AG09309 (cell line): ENCODE measurements at regions not wholly inside any gene's neighbourhood (a gene's known extent, or its start where the extent isn't known, plus 50 kb on each side); places are given as distances from the start of the nearest gene placed in this dataset.

Experiments used
- DNase-seq: peaks from one replicate; pipeline ENCODE4 v3.0.0-alpha.2; 2010; ENCODE audit warnings: low read depth
- H3K4me3 ChIP-seq: 2 replicates; pipeline ENCODE4 v1.5.1; 2011; ENCODE audit warnings: mild to moderate bottlenecking, low read depth, low read length, moderate library complexity; ENCODE audit not compliant: control insufficient read depth
- TF ChIP-seq, protein P1 (sequence below): IDR thresholded peaks from 2 replicates; pipeline ENCODE4 v1.5.1; 2011; ENCODE audit warnings: mild to moderate bottlenecking, low read depth, low read length, inconsistent platforms; ENCODE audit not compliant: insufficient read depth, control insufficient read depth; ENCODE audit errors: missing control alignments

DNA sequence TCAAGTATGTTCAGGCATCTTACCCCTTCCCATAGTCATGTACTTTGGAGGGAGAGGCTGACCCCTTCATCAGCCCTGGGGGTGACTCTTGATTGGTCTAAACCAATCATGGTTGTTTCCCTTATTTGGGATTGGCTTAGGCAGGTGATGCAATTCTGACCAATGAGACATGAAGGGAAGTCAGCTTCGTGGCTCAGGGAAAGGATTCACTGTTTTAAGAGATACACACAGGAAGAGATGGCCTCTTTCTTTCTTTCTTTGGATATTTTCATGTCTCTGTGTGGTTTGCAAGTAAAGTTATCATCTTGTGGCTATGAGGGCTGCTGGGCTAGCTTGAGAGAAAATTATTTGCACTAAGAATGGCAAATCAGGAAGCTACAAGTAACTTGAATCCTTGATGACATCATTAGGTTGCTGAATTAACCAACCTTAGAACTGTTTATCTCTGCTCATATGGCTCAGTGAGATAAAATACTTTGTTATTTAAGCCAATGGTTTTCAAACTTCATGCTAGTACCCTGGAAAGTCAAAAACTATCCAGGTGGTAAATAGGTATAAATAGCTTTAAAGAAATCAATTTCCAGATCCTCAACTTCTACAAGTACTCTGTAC, 144.2 kb upstream of the CENPW start:
- H3K4me3 ChIP-seq, result no peak overlapping the region
- TF ChIP-seq, protein P1, sequence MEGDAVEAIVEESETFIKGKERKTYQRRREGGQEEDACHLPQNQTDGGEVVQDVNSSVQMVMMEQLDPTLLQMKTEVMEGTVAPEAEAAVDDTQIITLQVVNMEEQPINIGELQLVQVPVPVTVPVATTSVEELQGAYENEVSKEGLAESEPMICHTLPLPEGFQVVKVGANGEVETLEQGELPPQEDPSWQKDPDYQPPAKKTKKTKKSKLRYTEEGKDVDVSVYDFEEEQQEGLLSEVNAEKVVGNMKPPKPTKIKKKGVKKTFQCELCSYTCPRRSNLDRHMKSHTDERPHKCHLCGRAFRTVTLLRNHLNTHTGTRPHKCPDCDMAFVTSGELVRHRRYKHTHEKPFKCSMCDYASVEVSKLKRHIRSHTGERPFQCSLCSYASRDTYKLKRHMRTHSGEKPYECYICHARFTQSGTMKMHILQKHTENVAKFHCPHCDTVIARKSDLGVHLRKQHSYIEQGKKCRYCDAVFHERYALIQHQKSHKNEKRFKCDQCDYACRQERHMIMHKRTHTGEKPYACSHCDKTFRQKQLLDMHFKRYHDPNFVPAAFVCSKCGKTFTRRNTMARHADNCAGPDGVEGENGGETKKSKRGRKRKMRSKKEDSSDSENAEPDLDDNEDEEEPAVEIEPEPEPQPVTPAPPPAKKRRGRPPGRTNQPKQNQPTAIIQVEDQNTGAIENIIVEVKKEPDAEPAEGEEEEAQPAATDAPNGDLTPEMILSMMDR, result no peak
- no peak for DNase-seq

DNA sequence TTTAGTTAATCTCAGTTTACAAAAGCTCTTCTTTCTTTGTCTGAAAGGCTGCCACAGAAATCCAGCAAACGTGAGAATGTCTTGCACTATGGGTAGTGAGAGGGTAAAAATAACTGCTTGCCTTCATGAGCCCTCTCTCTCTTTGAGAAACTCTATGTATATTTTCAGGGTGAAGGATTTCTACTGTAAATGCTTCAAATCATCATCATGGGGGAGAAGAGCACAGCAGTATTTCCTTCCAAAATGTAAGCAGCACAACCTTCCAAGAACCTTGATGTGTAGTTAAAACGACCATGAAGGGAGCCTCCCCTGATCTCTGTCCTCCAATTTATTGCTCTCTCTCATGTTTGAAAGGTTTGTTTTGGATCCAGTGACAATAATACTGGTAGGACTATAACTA, 141.3 kb upstream of the CENPW start:
- H3K4me3 ChIP-seq, result no peak overlapping the region
- TF ChIP-seq, protein P1, result no peak
- no peak for DNase-seq

DNA sequence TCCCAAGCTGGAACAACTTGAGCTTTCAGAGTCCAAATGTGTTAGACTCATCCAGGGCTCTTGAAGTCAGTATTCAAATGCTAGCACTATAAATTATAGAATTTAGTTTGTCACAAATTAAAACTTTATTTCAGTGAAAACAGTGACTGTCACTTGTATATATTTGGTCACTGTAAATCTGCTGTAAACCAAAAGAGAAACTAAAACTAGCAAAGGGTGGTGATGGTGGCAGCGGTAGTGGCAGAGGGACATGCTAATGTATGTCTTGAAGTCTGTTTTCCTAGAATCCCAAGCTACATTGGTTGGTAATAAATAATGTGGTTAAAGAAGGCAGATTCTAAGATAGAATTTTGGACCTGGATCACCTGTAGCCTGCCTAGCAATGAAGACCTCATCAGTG, 140.4 kb upstream of the CENPW start:
- DNase-seq, result no peak
- H3K4me3 ChIP-seq, result no peak overlapping the region

DNA sequence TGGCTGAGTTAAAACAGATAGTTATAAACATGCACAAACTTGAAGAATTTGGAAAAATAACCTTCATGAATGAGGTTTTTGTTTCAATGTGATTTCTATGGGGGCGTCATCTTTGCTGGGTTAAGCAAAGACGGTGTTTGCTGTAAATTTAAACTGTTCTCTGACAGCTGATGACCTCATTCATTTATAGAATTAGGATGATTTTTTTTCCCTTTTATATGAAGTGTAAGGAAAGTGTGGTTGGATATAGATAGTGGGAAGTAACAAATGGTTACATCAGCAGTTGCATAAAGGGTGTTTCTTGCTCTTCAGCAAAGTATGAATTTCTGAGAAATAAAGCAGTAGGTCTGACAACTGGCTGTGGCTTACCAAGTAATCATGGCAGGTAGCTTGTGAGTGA, 137.2 kb upstream of the CENPW start:
- DNase-seq, result no peak
- TF ChIP-seq, protein P1, result no peak
- H3K4me3 ChIP-seq, result no peak overlapping the region

More for the DNA sequence above, 140.4 kb upstream of the CENPW start:
- TF ChIP-seq, protein P1, result no peak

DNA sequence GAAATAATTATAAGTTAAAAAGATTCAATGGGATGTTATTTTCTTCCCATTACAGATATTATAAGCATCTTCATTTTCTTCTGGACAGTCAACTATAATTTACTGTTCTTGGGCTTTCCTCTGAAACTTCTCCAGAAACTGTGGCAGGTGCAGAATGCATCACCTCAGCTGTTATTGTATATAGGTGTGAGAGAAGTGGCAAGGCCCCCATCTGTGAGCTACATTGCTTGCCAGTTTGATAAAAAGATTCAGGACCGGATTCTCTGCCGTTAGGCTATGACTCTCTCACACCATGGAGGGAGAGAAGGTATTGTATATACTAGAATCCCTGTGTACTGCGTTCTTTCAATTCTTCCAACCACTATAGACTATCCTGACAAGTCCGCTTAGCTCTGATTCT, 135.8 kb upstream of the CENPW start:
- TF ChIP-seq, protein P1, result no peak
- no peak overlapping the region for H3K4me3 ChIP-seq
- DNase-seq, result no peak

DNA sequence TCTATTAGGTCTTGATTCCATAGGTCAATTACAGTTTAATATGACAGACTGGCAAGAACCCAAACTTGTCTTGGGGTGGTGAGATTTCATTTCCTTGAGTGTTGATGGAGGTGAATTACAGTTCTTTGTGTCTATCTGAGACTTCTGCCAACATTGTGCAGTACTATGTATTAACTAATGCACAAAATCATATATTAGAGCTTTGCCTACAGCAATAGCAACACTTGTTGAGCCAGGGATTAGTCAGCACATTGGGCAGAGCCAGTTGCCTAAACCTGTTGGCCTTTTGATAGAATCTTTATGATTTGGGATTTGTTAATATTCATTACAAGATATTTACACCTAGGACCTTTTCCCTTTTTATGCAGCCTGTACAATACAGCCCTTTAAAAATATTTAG, 135.3 kb upstream of the CENPW start:
- no peak for DNase-seq
- TF ChIP-seq, protein P1, result no peak
- H3K4me3 ChIP-seq, result no peak overlapping the region
